ENCODE measurements at regions not wholly inside any gene's neighbourhood (a gene's known extent, or its start where the extent isn't known, plus 50 kb on each side); places are given as distances from the start of the nearest gene placed in this dataset.

- TF ChIP-seq RBBP5 (IDR thresholded peaks at IDR 0.05; ENCODE audit: borderline replicate concordance, low read depth, low read length), result no peak
- TF ChIP-seq JUND (IDR thresholded peaks at IDR 0.05; ENCODE audit: low read length), result no peak
- TF ChIP-seq SP4 (IDR thresholded peaks at IDR 0.05; ENCODE audit: low read length), result no peak
These were observed 91.0 kb upstream of the KBTBD8 start (continued) for GRCh38 chr3:66907136-66907535.

Data from H1 (cell line).